ENCODE measurements at regions not wholly inside any gene's neighbourhood (a gene's known extent, or its start where the extent isn't known, plus 50 kb on each side); places are given as distances from the start of the nearest gene placed in this dataset.

- peaks cover 23% of the 10 kb centered on the region for H3K4me1 ChIP-seq
- intact Hi-C loops (cut with micrococcal nuclease), result no loop called here
- no peak overlapping the region for H3K27ac ChIP-seq (replicated peaks)
- no peaks in the 10 kb centered on the region for H3K9me3 ChIP-seq (replicated peaks)
- no peaks in the 10 kb centered on the region for H3K36me3 ChIP-seq
- no peak for DNase-seq
- no peaks in the 10 kb centered on the region for H3K27me3 ChIP-seq (ENCODE audit: low read depth)
- no peak for TF ChIP-seq CTCF (IDR thresholded peaks at IDR 0.05; ENCODE audit: borderline replicate concordance)
- H3K4me3 ChIP-seq, result no peak overlapping the region
These were observed 607.2 kb upstream of the CLINT1 start for GRCh38 chr5:158466191-158466590.

- Histone ChIP-seq H3K9me3 (replicated peaks) (no peaks in the 10 kb centered on the region), H3K27me3 (ENCODE audit: low read depth) (no peaks in the 10 kb centered on the region), H3K27ac (replicated peaks) (peak overlapping the region; percentile 75), H3K4me3 (no peak overlapping the region), H3K36me3 (no peaks in the 10 kb centered on the region), H3K4me1 (peaks cover 23% of the 10 kb centered on the region)
- no peak for DNase-seq
- no peak for TF ChIP-seq CTCF (IDR thresholded peaks at IDR 0.05; ENCODE audit: borderline replicate concordance)
- intact Hi-C loops (cut with micrococcal nuclease), result no loop called here
These were observed 606.4 kb upstream of the CLINT1 start for GRCh38 chr5:158465086-158465972.

GRCh38 chr5:158464383-158464782, 605.4 kb upstream of the CLINT1 start:
- TF ChIP-seq CTCF (IDR thresholded peaks at IDR 0.05; ENCODE audit: borderline replicate concordance), result no peak
- no peak for DNase-seq
- Histone ChIP-seq H3K9me3 (replicated peaks) (no peaks in the 10 kb centered on the region), H3K4me1 (peaks cover 23% of the 10 kb centered on the region), H3K27me3 (ENCODE audit: low read depth) (no peaks in the 10 kb centered on the region), H3K4me3 (no peak overlapping the region), H3K27ac (replicated peaks) (peak overlapping the region; percentile 75), H3K36me3 (no peaks in the 10 kb centered on the region)
- intact Hi-C loops (cut with micrococcal nuclease), result no loop called here

- intact Hi-C loops (cut with micrococcal nuclease), result no loop called here
- Histone ChIP-seq H3K4me3 (no peak overlapping the region), H3K4me1 (peaks cover 23% of the 10 kb centered on the region), H3K36me3 (no peaks in the 10 kb centered on the region), H3K27me3 (ENCODE audit: low read depth) (no peaks in the 10 kb centered on the region), H3K9me3 (replicated peaks) (no peaks in the 10 kb centered on the region), H3K27ac (replicated peaks) (peak overlapping the region; percentile 75)
- DNase-seq, result peak; percentile 26
- no peak for TF ChIP-seq CTCF (IDR thresholded peaks at IDR 0.05; ENCODE audit: borderline replicate concordance)
These were observed 605.0 kb upstream of the CLINT1 start for GRCh38 chr5:158463938-158464337.

GRCh38 chr5:158463188-158463587, 604.2 kb upstream of the CLINT1 start:
- Histone ChIP-seq H3K9me3 (replicated peaks) (no peaks in the 10 kb centered on the region), H3K27ac (replicated peaks) (peak overlapping the region; percentile 75), H3K4me1 (peaks cover 23% of the 10 kb centered on the region), H3K27me3 (ENCODE audit: low read depth) (no peaks in the 10 kb centered on the region), H3K4me3 (no peak overlapping the region), H3K36me3 (no peaks in the 10 kb centered on the region)
- intact Hi-C loops (cut with micrococcal nuclease), result no loop called here
- no peak for DNase-seq
- TF ChIP-seq CTCF (IDR thresholded peaks at IDR 0.05; ENCODE audit: borderline replicate concordance), result no peak

Data from left ventricle myocardium inferior (tissue), 1 donor.